BJ (cell line): ENCODE measurements at regions not wholly inside any gene's neighbourhood (a gene's known extent, or its start where the extent isn't known, plus 50 kb on each side); places are given as distances from the start of the nearest gene placed in this dataset.

Source experiments
- CTCF ChIA-PET: fragments of 350-600 bp; formaldehyde crosslinking; extraction: SDS; loops from one replicate; lab custom pipeline; 2021; ENCODE audit warnings: antibody characterized with exemption, inconsistent platforms; lab: Yijun Ruan, JAX
- POLR2A ChIA-PET: fragments of 300-600 bp; sonication (Branson Sonifier 250); formaldehyde crosslinking; extraction: SDS; loops from one replicate; lab custom pipeline; 2021; ENCODE audit warnings: antibody characterized with exemption; lab: Charles Lee
- DNase-seq: peaks from one replicate; pipeline ENCODE4 v3.0.0-alpha.2; 2011; ENCODE audit warnings: low read depth
- H3K27me3 ChIP-seq: 2 replicates; pipeline ENCODE4 v1.6.0; 2011; ENCODE audit warnings: low read length; ENCODE audit not compliant: control insufficient read depth, insufficient read depth
- H3K36me3 ChIP-seq: 2 replicates; pipeline ENCODE4 v1.5.1; 2011; ENCODE audit warnings: low read length; ENCODE audit not compliant: control insufficient read depth, insufficient read depth
- H3K4me3 ChIP-seq: 2 replicates; pipeline ENCODE4 v1.5.1; 2011; ENCODE audit warnings: low read depth, mild to moderate bottlenecking, control low read depth, low read length
- CTCF ChIP-seq: IDR thresholded peaks from 2 replicates; pipeline ENCODE4 v1.5.1; 2011; ENCODE audit warnings: low read depth, mild to moderate bottlenecking, control low read depth, inconsistent platforms, low read length, moderate library complexity; ENCODE audit not compliant: insufficient read depth

GRCh38 chr12:20234474-20234873 is 133.9 kb upstream of the PDE3A start:
- ChIA-PET POLR2A (no interaction called here), CTCF (no interaction called here)
- DNase-seq: no peak
- Histone ChIP-seq H3K4me3 (no peak overlapping the region), H3K27me3 (no peaks in the 10 kb centered on the region), H3K36me3 (no peaks in the 10 kb centered on the region)
- TF ChIP-seq CTCF: no peak

GRCh38 chr12:20237091-20237490 is 131.2 kb upstream of the PDE3A start:
- TF ChIP-seq CTCF: no peak

DNA sequence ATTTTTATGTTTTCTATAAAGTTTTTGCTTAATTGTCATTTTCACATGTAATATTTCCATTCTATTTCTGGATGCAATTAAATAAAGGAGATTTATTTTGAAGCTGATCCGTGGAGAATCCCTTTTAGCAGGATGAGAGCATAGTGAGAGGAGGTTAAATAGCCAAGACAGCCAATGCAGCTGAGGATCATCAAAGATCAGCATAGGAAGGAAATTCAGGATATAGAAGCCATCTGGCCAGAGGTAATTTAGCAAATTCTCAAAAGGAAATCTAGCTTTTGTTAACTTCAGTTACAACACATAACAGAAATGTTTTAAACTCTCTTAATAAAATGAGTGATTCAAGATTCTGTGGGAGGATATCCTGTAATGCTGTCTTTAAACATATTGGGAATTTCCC is 122.8 kb upstream of the PDE3A start:
- no peak for DNase-seq
- TF ChIP-seq CTCF: no peak
- CTCF ChIA-PET: no interaction called here
- POLR2A ChIA-PET: no interaction called here
- Histone ChIP-seq H3K36me3 (no peaks in the 10 kb centered on the region), H3K4me3 (no peak overlapping the region), H3K27me3 (no peaks in the 10 kb centered on the region)

More at GRCh38 chr12:20237091-20237490, 131.2 kb upstream of the PDE3A start:
- ChIA-PET POLR2A (no interaction called here), CTCF (no interaction called here)
- H3K27me3 ChIP-seq: no peaks in the 10 kb centered on the region
- no peak overlapping the region for H3K4me3 ChIP-seq
- H3K36me3 ChIP-seq: no peaks in the 10 kb centered on the region
- no peak for DNase-seq

DNA sequence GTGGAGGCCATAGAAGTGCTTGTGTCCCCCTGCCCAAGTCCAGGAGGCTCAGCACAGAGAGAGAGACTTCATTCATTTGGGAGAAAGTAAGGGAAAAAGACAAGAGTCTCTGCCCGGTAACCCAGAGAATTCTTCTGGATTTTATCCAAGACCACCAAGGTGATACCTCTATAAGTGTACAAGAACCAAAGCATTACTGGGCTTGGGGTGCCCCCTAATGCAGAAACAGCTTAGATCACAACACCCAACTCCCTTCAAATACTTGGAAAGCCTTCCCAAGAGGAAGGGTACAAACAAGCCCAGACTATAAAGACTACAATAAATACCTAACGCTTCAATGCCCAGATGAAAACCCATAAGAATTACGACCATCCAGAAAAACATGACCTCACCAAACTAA is 119.7 kb upstream of the PDE3A start:
- H3K4me3 ChIP-seq: no peak overlapping the region
- no peak for DNase-seq
- no peaks in the 10 kb centered on the region for H3K27me3 ChIP-seq
- TF ChIP-seq CTCF: no peak
- ChIA-PET CTCF (interaction anchor here (0.7 kb wide), 1 partner anchor 12 kb away, joined by 5 read pairs; no protein-coding TSS in a partner anchor), POLR2A (no interaction called here)
- H3K36me3 ChIP-seq: no peaks in the 10 kb centered on the region

GRCh38 chr12:20250761-20251160 is 117.6 kb upstream of the PDE3A start:
- CTCF ChIA-PET: interaction anchor here (0.7 kb wide), 1 partner anchor 12 kb away, joined by 4 read pairs; no protein-coding TSS in a partner anchor
- POLR2A ChIA-PET: interaction anchor here (0.6 kb wide), 1 partner anchor 142 kb away, joined by 3 read pairs; no protein-coding TSS in a partner anchor
- DNase-seq: no peak
- Histone ChIP-seq H3K4me3 (no peak overlapping the region), H3K36me3 (no peaks in the 10 kb centered on the region), H3K27me3 (no peaks in the 10 kb centered on the region)
- TF ChIP-seq CTCF: no peak
